ENCODE measurements at regions not wholly inside any gene's neighbourhood (a gene's known extent, or its start where the extent isn't known, plus 50 kb on each side); places are given as distances from the start of the nearest gene placed in this dataset.

GRCh38 chr9:38211002-38211401 is 142.0 kb upstream of the SHB start:
- intact Hi-C loops (cut with micrococcal nuclease) = no loop called here
- POLR2A ChIA-PET = interaction anchor here (1.3 kb wide), 1 partner anchor 22 kb away, joined by 3 read pairs; no protein-coding TSS in a partner anchor
- Mint-ChIP-seq H3K27me3 (peaks cover 2% of the 10 kb centered on the region), H3K9me3 (no peaks in the 10 kb centered on the region), H3K4me1 (ENCODE audit: low read depth) (no peaks in the 10 kb centered on the region), H3K27ac (no peak overlapping the region), H3K4me3 (no peak overlapping the region), H3K36me3 (ENCODE audit: low read depth) (no peaks in the 10 kb centered on the region)
- ATAC-seq (no peak), DNase-seq (no peak)
- TF ChIP-seq, protein P1, sequence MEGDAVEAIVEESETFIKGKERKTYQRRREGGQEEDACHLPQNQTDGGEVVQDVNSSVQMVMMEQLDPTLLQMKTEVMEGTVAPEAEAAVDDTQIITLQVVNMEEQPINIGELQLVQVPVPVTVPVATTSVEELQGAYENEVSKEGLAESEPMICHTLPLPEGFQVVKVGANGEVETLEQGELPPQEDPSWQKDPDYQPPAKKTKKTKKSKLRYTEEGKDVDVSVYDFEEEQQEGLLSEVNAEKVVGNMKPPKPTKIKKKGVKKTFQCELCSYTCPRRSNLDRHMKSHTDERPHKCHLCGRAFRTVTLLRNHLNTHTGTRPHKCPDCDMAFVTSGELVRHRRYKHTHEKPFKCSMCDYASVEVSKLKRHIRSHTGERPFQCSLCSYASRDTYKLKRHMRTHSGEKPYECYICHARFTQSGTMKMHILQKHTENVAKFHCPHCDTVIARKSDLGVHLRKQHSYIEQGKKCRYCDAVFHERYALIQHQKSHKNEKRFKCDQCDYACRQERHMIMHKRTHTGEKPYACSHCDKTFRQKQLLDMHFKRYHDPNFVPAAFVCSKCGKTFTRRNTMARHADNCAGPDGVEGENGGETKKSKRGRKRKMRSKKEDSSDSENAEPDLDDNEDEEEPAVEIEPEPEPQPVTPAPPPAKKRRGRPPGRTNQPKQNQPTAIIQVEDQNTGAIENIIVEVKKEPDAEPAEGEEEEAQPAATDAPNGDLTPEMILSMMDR (IDR thresholded peaks at IDR 0.05) = no peak
- CTCF ChIA-PET = no interaction called here

DNA sequence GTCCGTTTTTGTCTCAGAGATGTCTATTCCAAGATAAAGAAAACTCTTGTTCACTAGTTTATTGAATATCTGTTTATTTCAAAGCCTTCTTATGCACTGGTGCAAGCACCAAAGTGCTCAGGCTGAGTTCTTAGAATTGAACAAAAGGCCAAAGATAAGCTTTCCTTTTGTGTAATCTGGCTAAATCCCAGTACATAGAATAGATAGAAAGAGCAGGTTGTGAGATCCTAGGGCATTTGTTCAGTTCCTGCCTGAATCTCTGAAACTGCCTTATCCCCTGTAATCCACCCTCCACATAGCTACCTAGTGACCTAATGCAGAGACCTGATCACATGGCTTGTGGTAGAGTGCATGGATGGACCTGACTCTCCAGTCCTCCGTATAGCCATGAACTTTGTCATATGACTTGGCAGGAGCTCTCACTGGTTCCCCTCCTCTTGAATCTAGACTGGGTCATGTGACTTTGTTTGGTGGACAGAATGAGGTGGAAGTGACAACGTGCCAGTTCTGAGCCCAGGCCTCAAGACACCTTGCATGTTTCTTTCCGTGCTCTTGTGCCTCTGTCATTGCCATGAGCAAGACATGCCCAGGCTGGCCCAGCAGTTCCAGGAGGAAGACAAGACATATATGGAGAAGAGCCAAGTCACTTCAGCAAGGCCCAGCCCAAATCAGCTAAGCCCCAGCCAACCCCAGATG is 139.3 kb upstream of the SHB start:
- intact Hi-C loops (cut with micrococcal nuclease) = no loop called here
- Mint-ChIP-seq H3K4me1 (ENCODE audit: low read depth) (peaks cover 4% of the 10 kb centered on the region), H3K4me3 (no peak overlapping the region), H3K36me3 (ENCODE audit: low read depth) (no peaks in the 10 kb centered on the region), H3K27me3 (no peaks in the 10 kb centered on the region), H3K9me3 (no peaks in the 10 kb centered on the region), H3K27ac (no peak overlapping the region)
- CTCF ChIA-PET = interaction anchor here (1.0 kb wide), 1 partner anchor 115 kb away, joined by 3 read pairs; no protein-coding TSS in a partner anchor
- ATAC-seq (no peak), DNase-seq (no peak)
- TF ChIP-seq, protein P1 (IDR thresholded peaks at IDR 0.05) = no peak
- POLR2A ChIA-PET = no interaction called here

- no peak overlapping the region for H3K4me3 Mint-ChIP-seq
- H3K27me3 Mint-ChIP-seq = no peaks in the 10 kb centered on the region
- ATAC-seq (no peak), DNase-seq (no peak)
- intact Hi-C loops (cut with micrococcal nuclease) = no loop called here
- H3K36me3 Mint-ChIP-seq (ENCODE audit: low read depth) = no peaks in the 10 kb centered on the region
- ChIA-PET POLR2A (no interaction called here), CTCF (no interaction called here)
- no peaks in the 10 kb centered on the region for H3K9me3 Mint-ChIP-seq
- H3K27ac Mint-ChIP-seq = no peak overlapping the region
- peaks cover 4% of the 10 kb centered on the region for H3K4me1 Mint-ChIP-seq (ENCODE audit: low read depth)
- TF ChIP-seq, protein P1 (IDR thresholded peaks at IDR 0.05) = no peak
These were observed 138.3 kb upstream of the SHB start for GRCh38 chr9:38207247-38207778.

DNA sequence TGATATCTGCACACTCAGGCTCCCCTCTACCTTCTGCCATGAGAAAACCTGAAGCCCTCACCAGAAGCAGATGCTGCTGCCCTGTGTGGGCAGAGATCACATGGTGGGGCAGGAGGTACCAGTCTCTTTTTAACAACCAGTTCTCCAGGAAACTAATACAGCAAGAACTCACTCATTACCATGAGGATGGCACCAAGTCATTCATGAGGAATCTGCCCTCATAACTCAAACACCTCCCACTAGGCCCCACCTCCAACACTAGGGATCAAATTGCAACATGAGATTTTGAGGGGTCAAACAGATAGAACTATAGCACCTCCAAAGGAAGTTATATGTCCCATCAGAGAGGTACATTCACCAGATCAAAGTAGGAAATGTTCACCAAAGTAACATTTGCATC is 136.3 kb upstream of the SHB start:
- H3K36me3 Mint-ChIP-seq (ENCODE audit: low read depth) = no peaks in the 10 kb centered on the region
- no peak overlapping the region for H3K4me3 Mint-ChIP-seq
- ATAC-seq (no peak), DNase-seq (no peak)
- no peaks in the 10 kb centered on the region for H3K27me3 Mint-ChIP-seq
- TF ChIP-seq, protein P1 (IDR thresholded peaks at IDR 0.05) = no peak
- ChIA-PET CTCF (no interaction called here), POLR2A (interaction anchor here (0.8 kb wide), 1 partner anchor 32 kb away, joined by 3 read pairs; no protein-coding TSS in a partner anchor)
- peaks cover 4% of the 10 kb centered on the region for H3K4me1 Mint-ChIP-seq (ENCODE audit: low read depth)
- intact Hi-C loops (cut with micrococcal nuclease) = no loop called here
- H3K9me3 Mint-ChIP-seq = no peaks in the 10 kb centered on the region
- no peak overlapping the region for H3K27ac Mint-ChIP-seq

GRCh38 chr9:38202336-38202938 is 133.4 kb upstream of the SHB start:
- no peak overlapping the region for H3K27ac Mint-ChIP-seq
- H3K27me3 Mint-ChIP-seq = no peaks in the 10 kb centered on the region
- ChIA-PET POLR2A (no interaction called here), CTCF (no interaction called here)
- TF ChIP-seq, protein P1 (IDR thresholded peaks at IDR 0.05) = no peak
- peaks cover 4% of the 10 kb centered on the region for H3K4me1 Mint-ChIP-seq (ENCODE audit: low read depth)
- no peak overlapping the region for H3K4me3 Mint-ChIP-seq
- no peak for DNase-seq
- H3K36me3 Mint-ChIP-seq (ENCODE audit: low read depth) = no peaks in the 10 kb centered on the region
- ATAC-seq = no peak
- intact Hi-C loops (cut with micrococcal nuclease) = no loop called here
- H3K9me3 Mint-ChIP-seq = no peaks in the 10 kb centered on the region
